Omental fat pad (tissue), 3 donors: ENCODE measurements at regions not wholly inside any gene's neighbourhood (a gene's known extent, or its start where the extent isn't known, plus 50 kb on each side); places are given as distances from the start of the nearest gene placed in this dataset.
"Not testable (repeated sequence)": the region's sequence is repeated elsewhere in the genome, so short reads cannot be mapped to it uniquely, and the experiment has no call there.

Source experiments
- ATAC-seq: fragments of 150-250 bp; one replicate; pipeline ENCODE4 v1.9.1; 2016; ENCODE audit warnings: mild to moderate bottlenecking, moderate library complexity; ENCODE audit not compliant: low FRiP score
- DNase-seq: peaks from one replicate; pipeline ENCODE4 v3.0.0-alpha.2; 2019; ENCODE audit warnings: low spot score
- TF ChIP-seq, protein P1 (sequence below), 3 donors: fragments of 450-650 bp; IDR thresholded peaks; one replicate each; pipeline ENCODE4 v1.5.1; 2016 to 2017; ENCODE audit warnings: antibody characterized with exemption in 3 of 3, mild to moderate bottlenecking in 3 of 3, moderate library complexity in 2 of 3

DNA sequence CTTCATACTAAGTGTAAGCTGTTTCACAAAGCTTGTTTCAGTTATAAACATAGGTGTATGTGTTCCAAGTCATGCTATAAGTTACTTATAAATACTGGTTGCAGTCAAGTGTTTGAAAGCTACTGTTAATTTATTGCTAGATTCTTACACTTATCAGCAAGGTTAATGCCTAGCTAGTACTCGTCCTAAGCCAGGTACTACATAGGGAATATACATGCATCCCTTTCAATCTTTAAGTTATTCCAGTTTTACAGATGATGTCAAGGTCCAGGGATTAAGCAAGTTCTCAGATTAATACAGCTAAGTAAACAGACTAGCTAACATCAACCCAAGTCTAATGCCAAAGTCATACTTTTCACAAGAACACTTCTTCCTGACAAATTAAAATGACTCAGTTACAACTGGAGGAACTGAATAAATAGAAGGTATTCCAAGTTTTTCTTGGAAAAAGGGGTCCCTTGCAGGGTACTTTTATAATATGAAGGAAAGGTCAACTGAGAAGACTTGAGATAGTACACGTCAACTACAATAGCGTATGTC is 652.2 kb upstream of the USP24 start:
- TF ChIP-seq, protein P1, sequence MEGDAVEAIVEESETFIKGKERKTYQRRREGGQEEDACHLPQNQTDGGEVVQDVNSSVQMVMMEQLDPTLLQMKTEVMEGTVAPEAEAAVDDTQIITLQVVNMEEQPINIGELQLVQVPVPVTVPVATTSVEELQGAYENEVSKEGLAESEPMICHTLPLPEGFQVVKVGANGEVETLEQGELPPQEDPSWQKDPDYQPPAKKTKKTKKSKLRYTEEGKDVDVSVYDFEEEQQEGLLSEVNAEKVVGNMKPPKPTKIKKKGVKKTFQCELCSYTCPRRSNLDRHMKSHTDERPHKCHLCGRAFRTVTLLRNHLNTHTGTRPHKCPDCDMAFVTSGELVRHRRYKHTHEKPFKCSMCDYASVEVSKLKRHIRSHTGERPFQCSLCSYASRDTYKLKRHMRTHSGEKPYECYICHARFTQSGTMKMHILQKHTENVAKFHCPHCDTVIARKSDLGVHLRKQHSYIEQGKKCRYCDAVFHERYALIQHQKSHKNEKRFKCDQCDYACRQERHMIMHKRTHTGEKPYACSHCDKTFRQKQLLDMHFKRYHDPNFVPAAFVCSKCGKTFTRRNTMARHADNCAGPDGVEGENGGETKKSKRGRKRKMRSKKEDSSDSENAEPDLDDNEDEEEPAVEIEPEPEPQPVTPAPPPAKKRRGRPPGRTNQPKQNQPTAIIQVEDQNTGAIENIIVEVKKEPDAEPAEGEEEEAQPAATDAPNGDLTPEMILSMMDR (IDR thresholded peaks at IDR 0.05) = no peak
- ATAC-seq = no peak

DNA sequence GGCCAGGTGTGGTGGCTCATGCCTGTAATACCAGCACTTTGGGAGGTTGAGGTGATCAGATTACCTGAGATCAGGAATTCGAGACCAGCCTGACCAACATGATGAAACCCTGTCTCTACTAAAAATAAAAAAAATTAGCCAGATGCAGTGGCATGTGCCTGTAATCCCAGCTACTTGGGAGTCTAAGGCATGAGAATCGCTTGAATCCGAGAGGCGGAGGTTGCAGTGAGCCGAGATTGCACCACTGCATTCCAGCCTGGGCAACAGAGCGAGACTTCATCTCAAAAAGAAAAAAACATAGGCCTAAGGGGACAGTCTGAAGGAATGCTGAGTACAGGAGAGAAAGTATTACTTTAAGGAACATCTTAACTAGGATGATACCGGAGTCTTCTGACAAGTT is 650.6 kb upstream of the USP24 start:
- not testable (repeated sequence) for DNase-seq, ATAC-seq

More for the DNA sequence above, 652.2 kb upstream of the USP24 start:
- DNase-seq = no peak

DNA sequence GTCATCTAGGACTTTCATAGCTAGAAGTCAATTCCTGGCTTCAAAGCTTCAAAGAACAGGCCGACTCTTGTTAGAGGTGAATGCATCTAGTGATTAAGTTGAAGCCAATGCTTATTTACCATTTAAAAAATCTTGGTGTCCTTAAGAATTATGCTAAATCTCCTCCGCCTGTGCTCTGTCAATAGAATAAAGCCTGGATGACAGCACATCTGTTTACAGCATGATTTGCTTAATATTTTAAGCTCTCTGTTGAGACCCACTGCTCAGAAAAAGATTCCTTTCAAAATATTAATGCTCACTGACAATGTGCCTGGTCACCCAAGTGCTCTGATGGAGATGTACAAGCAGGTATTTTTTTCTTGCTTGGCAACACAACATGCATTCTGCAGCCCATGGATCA is 649.1 kb upstream of the USP24 start:
- DNase-seq (no peak), ATAC-seq (no peak)
- TF ChIP-seq, protein P1 (IDR thresholded peaks at IDR 0.05) = no peak

DNA sequence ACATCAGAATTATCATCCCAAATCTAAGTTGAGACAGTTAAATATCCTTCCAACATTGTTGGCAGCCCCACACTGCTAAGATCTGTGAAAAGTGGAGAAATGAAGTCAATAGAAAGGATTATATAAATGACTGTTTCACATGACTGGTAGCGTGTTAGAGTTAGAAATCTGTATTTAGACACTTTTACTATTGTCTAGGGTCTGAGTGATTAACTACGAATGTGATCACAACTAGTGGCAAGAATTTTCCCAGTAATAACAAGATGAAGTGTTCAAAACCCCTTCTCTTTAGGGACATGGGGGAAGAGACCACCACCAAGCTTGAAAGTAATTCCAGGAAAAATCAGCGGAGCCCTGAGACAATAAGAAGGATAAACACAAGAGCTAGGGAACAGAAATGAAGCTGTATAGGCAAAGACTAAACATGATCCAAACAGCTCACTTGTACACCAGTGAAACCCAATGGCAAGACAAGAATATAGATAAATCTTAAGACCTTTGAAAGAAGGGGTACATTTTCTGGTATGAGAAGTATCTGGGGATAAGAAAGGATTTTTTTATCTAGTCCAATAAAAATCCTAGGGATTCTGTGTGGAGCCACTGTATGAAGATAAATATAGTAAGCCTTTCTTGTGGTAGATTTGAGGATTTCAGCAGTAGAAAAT is 646.6 kb upstream of the USP24 start:
- TF ChIP-seq, protein P1 (IDR thresholded peaks at IDR 0.05) = no peak
- ATAC-seq (no peak), DNase-seq (no peak)

DNA sequence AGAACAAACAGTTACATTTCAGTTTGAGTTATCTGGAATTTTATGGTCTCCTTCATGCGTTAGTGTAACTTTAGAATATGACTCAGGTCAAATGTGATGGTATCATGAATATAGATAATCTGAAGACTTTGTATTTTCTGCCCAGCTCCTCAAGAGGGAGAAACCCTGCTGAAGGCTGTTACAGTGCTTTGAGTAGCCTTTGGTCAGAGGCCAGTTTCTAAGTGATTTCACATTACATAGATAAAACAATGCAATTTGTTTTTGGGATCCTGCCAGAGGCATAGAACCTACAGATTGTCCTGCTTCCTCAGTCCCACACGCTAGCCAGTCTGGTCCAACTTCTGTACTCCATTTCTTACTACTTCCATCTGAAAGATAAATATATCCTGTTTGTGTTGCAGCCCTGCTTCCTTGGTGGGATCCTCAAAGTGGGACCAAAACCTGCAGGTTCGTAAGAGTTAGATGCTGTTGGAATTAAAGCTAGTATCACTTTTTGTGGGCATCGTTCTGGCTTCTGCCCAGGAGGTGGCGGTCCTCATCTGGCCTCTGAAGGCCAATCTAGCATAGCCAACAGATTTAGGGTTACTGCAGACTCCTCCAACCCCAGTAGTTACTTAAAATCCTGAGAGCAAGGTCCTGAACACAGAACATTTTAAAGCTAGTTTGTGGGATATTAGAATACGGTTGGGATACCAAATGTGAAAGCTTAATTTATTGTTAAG is 645.8 kb upstream of the USP24 start:
- ATAC-seq = no peak
- TF ChIP-seq, protein P1 (IDR thresholded peaks at IDR 0.05) = no peak
- no peak for DNase-seq

DNA sequence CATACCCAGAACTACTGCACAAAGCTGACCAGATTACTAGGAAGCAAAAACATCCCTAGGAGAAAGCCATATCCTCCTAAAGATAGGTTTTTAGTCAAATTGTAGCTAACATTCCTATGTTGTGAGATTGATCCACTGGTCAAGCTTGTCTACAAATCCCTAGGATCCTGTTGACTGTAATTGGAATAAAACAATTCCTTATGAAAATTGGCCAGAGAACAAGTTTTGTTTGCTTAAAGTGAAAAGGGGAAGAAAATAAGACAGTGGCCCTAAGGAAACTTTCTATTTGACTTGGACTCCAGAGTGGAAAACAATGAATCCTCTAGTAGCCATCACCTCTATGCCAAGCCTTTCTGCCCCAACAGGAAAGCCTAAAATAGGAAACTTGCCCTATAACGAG is 645.2 kb upstream of the USP24 start:
- DNase-seq = no peak
- no peak for ATAC-seq

DNA sequence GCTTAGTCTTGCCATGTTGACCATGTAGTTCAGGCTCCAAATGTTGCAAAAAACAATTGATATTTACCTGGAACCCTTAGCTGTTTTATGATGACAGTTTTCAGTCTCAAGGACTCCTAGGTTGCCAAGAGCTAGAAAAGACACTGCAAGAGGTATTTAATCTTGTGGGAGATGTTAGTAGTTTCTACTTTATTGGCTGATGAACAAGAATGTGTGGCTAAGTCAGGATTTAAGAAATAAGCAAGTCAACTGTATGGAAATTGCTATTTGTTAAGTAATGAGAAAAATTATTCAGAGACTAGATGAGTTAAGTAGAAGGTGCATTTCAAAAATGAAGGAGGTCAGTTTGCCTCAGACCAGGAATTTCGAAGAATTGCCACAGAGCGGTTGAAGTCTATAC is 639.7 kb upstream of the USP24 start:
- no peak for DNase-seq
- TF ChIP-seq, protein P1 (IDR thresholded peaks at IDR 0.05) = no peak
- no peak for ATAC-seq

More for the DNA sequence above, 645.2 kb upstream of the USP24 start:
- TF ChIP-seq, protein P1 (IDR thresholded peaks at IDR 0.05) = no peak
